ENCODE measurements at regions not wholly inside any gene's neighbourhood (a gene's known extent, or its start where the extent isn't known, plus 50 kb on each side); places are given as distances from the start of the nearest gene placed in this dataset.

- Histone ChIP-seq H3K14ac (ENCODE audit: low read length) (no peak overlapping the region), H2BK12ac (ENCODE audit: low read length) (no peak overlapping the region), H3K4me2 (ENCODE audit: low read length) (no peak overlapping the region), H2BK120ac (ENCODE audit: insufficient read depth, low read length, poor library complexity) (no peak overlapping the region), H3K18ac (ENCODE audit: low read length) (no peak overlapping the region), H3K79me1 (ENCODE audit: low read length) (no peaks in the 10 kb centered on the region), H3K27me3 (ENCODE audit: insufficient read depth, low read length) (no peaks in the 10 kb centered on the region), H3K27ac (ENCODE audit: low read depth, low read length) (no peak overlapping the region), H2BK5ac (ENCODE audit: low read depth, low read length, poor library complexity) (no peak overlapping the region), H4K91ac (ENCODE audit: low read depth, low read length) (no peak overlapping the region), H4K12ac (ENCODE audit: low read depth, low read length) (no peak overlapping the region), H4K8ac (ENCODE audit: low read depth, low read length) (no peak overlapping the region), H3K23ac (ENCODE audit: low read length) (no peak overlapping the region), H3K9ac (ENCODE audit: low read length) (no peak overlapping the region), H2AK5ac (ENCODE audit: low read length) (no peak overlapping the region), H3K4me3 (ENCODE audit: low read depth, low read length) (no peak overlapping the region), H3K4me1 (ENCODE audit: control insufficient read depth in 1 of 2, insufficient read depth in 2 of 2, low read length in 2 of 2) (peaks cover 0 to 2% of the 10 kb centered on the region in 2 experiments), H3K9me3 (ENCODE audit: insufficient read depth, low read depth, low read length) (peaks cover 7% of the 10 kb centered on the region), H3K4ac (ENCODE audit: low read depth, low read length) (no peak overlapping the region), H2AFZ (ENCODE audit: insufficient read depth, low read length, poor library complexity) (no peak overlapping the region), H3K79me2 (ENCODE audit: control insufficient read depth, insufficient read depth, low read length, poor library complexity) (no peaks in the 10 kb centered on the region), H3K36me3 (ENCODE audit: control insufficient read depth in 1 of 2, insufficient read depth in 2 of 2, low read length in 2 of 2) (no peaks in the 10 kb centered on the region)
- no peak for DNase-seq
- no CpG with 5 or more reads among the region's 13 CpGs for WGBS (ENCODE audit: extremely low coverage, insufficient coverage, insufficient read length)
These were observed 129.3 kb upstream of the IER5L start for GRCh38 chr9:129307227-129307970.

- Histone ChIP-seq H2AFZ (ENCODE audit: insufficient read depth, low read length, poor library complexity) (no peak overlapping the region), H2BK120ac (ENCODE audit: insufficient read depth, low read length, poor library complexity) (no peak overlapping the region), H3K23ac (ENCODE audit: low read length) (no peak overlapping the region), H4K8ac (ENCODE audit: low read depth, low read length) (no peak overlapping the region), H3K79me1 (ENCODE audit: low read length) (no peaks in the 10 kb centered on the region), H3K27me3 (ENCODE audit: insufficient read depth, low read length) (no peaks in the 10 kb centered on the region), H4K12ac (ENCODE audit: low read depth, low read length) (no peak overlapping the region), H3K9me3 (ENCODE audit: insufficient read depth, low read depth, low read length) (peaks cover 7% of the 10 kb centered on the region), H3K36me3 (ENCODE audit: control insufficient read depth in 1 of 2, insufficient read depth in 2 of 2, low read length in 2 of 2) (no peaks in the 10 kb centered on the region), H3K18ac (ENCODE audit: low read length) (no peak overlapping the region), H3K14ac (ENCODE audit: low read length) (no peak overlapping the region), H4K91ac (ENCODE audit: low read depth, low read length) (no peak overlapping the region), H3K4me2 (ENCODE audit: low read length) (no peak overlapping the region), H3K4me1 (ENCODE audit: control insufficient read depth in 1 of 2, insufficient read depth in 2 of 2, low read length in 2 of 2) (peaks cover 0 to 2% of the 10 kb centered on the region in 2 experiments), H3K9ac (ENCODE audit: low read length) (no peak overlapping the region), H3K4me3 (ENCODE audit: low read depth, low read length) (no peak overlapping the region), H2BK12ac (ENCODE audit: low read length) (peak overlapping the region; percentile 27), H2AK5ac (ENCODE audit: low read length) (no peak overlapping the region), H3K27ac (ENCODE audit: low read depth, low read length) (no peak overlapping the region), H3K79me2 (ENCODE audit: control insufficient read depth, insufficient read depth, low read length, poor library complexity) (no peaks in the 10 kb centered on the region), H2BK5ac (ENCODE audit: low read depth, low read length, poor library complexity) (no peak overlapping the region), H3K4ac (ENCODE audit: low read depth, low read length) (no peak overlapping the region)
- WGBS (ENCODE audit: extremely low coverage, insufficient coverage, insufficient read length) = no CpG with 5 or more reads among the region's 13 CpGs
- no peak for DNase-seq
These were observed 128.4 kb upstream of the IER5L start for GRCh38 chr9:129306318-129306973.

- no peak overlapping the region for H3K18ac ChIP-seq (ENCODE audit: low read length)
- H3K9me3 ChIP-seq (ENCODE audit: insufficient read depth, low read depth, low read length) = peaks cover 10% of the 10 kb centered on the region
- H3K27ac ChIP-seq (ENCODE audit: low read depth, low read length) = no peak overlapping the region
- H4K91ac ChIP-seq (ENCODE audit: low read depth, low read length) = no peak overlapping the region
- H3K36me3 ChIP-seq (ENCODE audit: control insufficient read depth in 1 of 2, insufficient read depth in 2 of 2, low read length in 2 of 2) = no peaks in the 10 kb centered on the region
- H3K79me1 ChIP-seq (ENCODE audit: low read length) = no peaks in the 10 kb centered on the region
- no peak overlapping the region for H4K8ac ChIP-seq (ENCODE audit: low read depth, low read length)
- no peak overlapping the region for H2BK12ac ChIP-seq (ENCODE audit: low read length)
- no peak overlapping the region for H2BK120ac ChIP-seq (ENCODE audit: insufficient read depth, low read length, poor library complexity)
- H3K4ac ChIP-seq (ENCODE audit: low read depth, low read length) = no peak overlapping the region
- no peak overlapping the region for H2AFZ ChIP-seq (ENCODE audit: insufficient read depth, low read length, poor library complexity)
- DNase-seq = no peak
- H3K27me3 ChIP-seq (ENCODE audit: insufficient read depth, low read length) = no peaks in the 10 kb centered on the region
- H4K12ac ChIP-seq (ENCODE audit: low read depth, low read length) = no peak overlapping the region
- no peak overlapping the region for H2AK5ac ChIP-seq (ENCODE audit: low read length)
- WGBS (ENCODE audit: extremely low coverage, insufficient coverage, insufficient read length) = no CpG with 5 or more reads among the region's 8 CpGs
- H3K79me2 ChIP-seq (ENCODE audit: control insufficient read depth, insufficient read depth, low read length, poor library complexity) = no peaks in the 10 kb centered on the region
- H3K9ac ChIP-seq (ENCODE audit: low read length) = no peak overlapping the region
- no peak overlapping the region for H3K4me2 ChIP-seq (ENCODE audit: low read length)
- H3K23ac ChIP-seq (ENCODE audit: low read length) = no peak overlapping the region
- H3K14ac ChIP-seq (ENCODE audit: low read length) = no peak overlapping the region
- H3K4me1 ChIP-seq (ENCODE audit: control insufficient read depth in 1 of 2, insufficient read depth in 2 of 2, low read length in 2 of 2) = peaks cover 0 to 2% of the 10 kb centered on the region in 2 experiments
- no peak overlapping the region for H3K4me3 ChIP-seq (ENCODE audit: low read depth, low read length)
- no peak overlapping the region for H2BK5ac ChIP-seq (ENCODE audit: low read depth, low read length, poor library complexity)
These were observed 127.2 kb upstream of the IER5L start for GRCh38 chr9:129305246-129305645.

GRCh38 chr9:129301941-129302340 is 123.9 kb upstream of the IER5L start:
- Histone ChIP-seq H3K9ac (ENCODE audit: low read length) (no peak overlapping the region), H2AK5ac (ENCODE audit: low read length) (no peak overlapping the region), H3K36me3 (ENCODE audit: control insufficient read depth in 1 of 2, insufficient read depth in 2 of 2, low read length in 2 of 2) (no peaks in the 10 kb centered on the region), H2BK5ac (ENCODE audit: low read depth, low read length, poor library complexity) (no peak overlapping the region), H3K4me1 (ENCODE audit: control insufficient read depth in 1 of 2, insufficient read depth in 2 of 2, low read length in 2 of 2) (peaks cover 0 to 2% of the 10 kb centered on the region in 2 experiments), H3K4me2 (ENCODE audit: low read length) (no peak overlapping the region), H3K27ac (ENCODE audit: low read depth, low read length) (no peak overlapping the region), H3K23ac (ENCODE audit: low read length) (no peak overlapping the region), H2AFZ (ENCODE audit: insufficient read depth, low read length, poor library complexity) (no peak overlapping the region), H3K14ac (ENCODE audit: low read length) (no peak overlapping the region), H3K79me2 (ENCODE audit: control insufficient read depth, insufficient read depth, low read length, poor library complexity) (no peaks in the 10 kb centered on the region), H2BK12ac (ENCODE audit: low read length) (no peak overlapping the region), H3K27me3 (ENCODE audit: insufficient read depth, low read length) (no peaks in the 10 kb centered on the region), H4K8ac (ENCODE audit: low read depth, low read length) (no peak overlapping the region), H2BK120ac (ENCODE audit: insufficient read depth, low read length, poor library complexity) (no peak overlapping the region), H3K4me3 (ENCODE audit: low read depth, low read length) (no peak overlapping the region), H3K79me1 (ENCODE audit: low read length) (no peaks in the 10 kb centered on the region), H3K4ac (ENCODE audit: low read depth, low read length) (no peak overlapping the region), H3K9me3 (ENCODE audit: insufficient read depth, low read depth, low read length) (peaks cover 5% of the 10 kb centered on the region), H3K18ac (ENCODE audit: low read length) (no peak overlapping the region), H4K12ac (ENCODE audit: low read depth, low read length) (no peak overlapping the region), H4K91ac (ENCODE audit: low read depth, low read length) (no peak overlapping the region)
- WGBS (ENCODE audit: extremely low coverage, insufficient coverage, insufficient read length) = no CpG with 5 or more reads among the region's 4 CpGs
- no peak for DNase-seq
